Lung (tissue), 11 donors: ENCODE measurements at regions not wholly inside any gene's neighbourhood (a gene's known extent, or its start where the extent isn't known, plus 50 kb on each side); places are given as distances from the start of the nearest gene placed in this dataset.

Source experiments
- ATAC-seq: fragments of 200-7000 bp; cut with Tn5 transposase; one replicate; pipeline ENCODE4 v1.9.1; 2020; ENCODE audit warnings: moderate number of reproducible peaks; ENCODE audit not compliant: insufficient read depth, low FRiP score
- DNase-seq, 3 donors: peaks; one replicate each; pipeline ENCODE4 v3.0.0-alpha.2; 2013 to 2017
- H3K27ac ChIP-seq, 2 donors: one replicate each; pipeline ENCODE4 v1.5.1; 2013; ENCODE audit warnings: mild to moderate bottlenecking in 2 of 2, moderate library complexity in 2 of 2, control low read depth in 1 of 2, inconsistent platforms in 1 of 2, low read depth in 1 of 2, low read length in 1 of 2
- H3K27me3 ChIP-seq, 3 donors: one replicate each; pipeline ENCODE4 v1.5.1; 2013; ENCODE audit warnings: low read length in 2 of 3; ENCODE audit not compliant: control insufficient read depth in 3 of 3, insufficient read depth in 3 of 3
- H3K36me3 ChIP-seq, 4 donors: one replicate each; pipeline ENCODE4 v1.5.1; 2013; ENCODE audit warnings: low read length in 4 of 4, mild to moderate bottlenecking in 1 of 4, moderate library complexity in 1 of 4; ENCODE audit not compliant: control insufficient read depth in 4 of 4, insufficient read depth in 4 of 4
- H3K4me1 ChIP-seq, 5 donors: one replicate each; pipeline ENCODE4 v1.5.1; 2013; ENCODE audit warnings: low read length in 5 of 5, mild to moderate bottlenecking in 2 of 5, moderate library complexity in 1 of 5; ENCODE audit not compliant: control insufficient read depth in 5 of 5, insufficient read depth in 5 of 5
- H3K4me3 ChIP-seq: one replicate; pipeline ENCODE4 v1.5.1; 2013; ENCODE audit warnings: mild to moderate bottlenecking, control low read depth, moderate library complexity
- H3K9ac ChIP-seq, 2 donors: one replicate each; pipeline ENCODE4 v1.5.1; 2013; ENCODE audit warnings: low read length in 2 of 2, control low read depth in 1 of 2; ENCODE audit not compliant: insufficient read depth in 1 of 2
- H3K9me3 ChIP-seq, 4 donors: one replicate each; pipeline ENCODE4 v1.5.1; 2013; ENCODE audit warnings: low read length in 3 of 4, mild to moderate bottlenecking in 1 of 4, moderate library complexity in 1 of 4; ENCODE audit not compliant: control insufficient read depth in 4 of 4, insufficient read depth in 3 of 4
- CTCF ChIP-seq: IDR thresholded peaks from 2 replicates; pipeline ENCODE4 v1.5.1; 2012; ENCODE audit warnings: mild to moderate bottlenecking; ENCODE audit errors: control extremely low read depth, extremely low read depth
- WGBS, 2 donors: extraction: QIAGEN DNeasy Blood & Tissue Kit; methylation state at CpG; one replicate each; pipeline ENCODE4 v1.1.7; 2013; 5-methylcytosine and 5-hydroxymethylcytosine counted together
- donor health status: control.
- donor health status: control.
- donor health status: Bipolar disorder and iron deficiency.
- donor health status: healthy.
- donor health status: DM: yes; HTN: yes; CAD: no.

- H3K4me3 ChIP-seq: no peak overlapping the region
- no peak for TF ChIP-seq CTCF
- H3K4me1 ChIP-seq: peaks cover 0 to 5% (median 0%) of the 10 kb centered on the region in 5 donors
- peaks cover 0 to 5% (median 0%) of the 10 kb centered on the region in 4 donors for H3K9me3 ChIP-seq
- H3K27me3 ChIP-seq: no peaks in the 10 kb centered on the region
- no peaks in the 10 kb centered on the region for H3K36me3 ChIP-seq
- 71 to 72% methylated on average over 9 of the region's 9 CpGs for WGBS, 2 donors
- DNase-seq: no peak
- no peak overlapping the region for H3K27ac ChIP-seq
- no peak for ATAC-seq
- H3K9ac ChIP-seq: no peak overlapping the region
These were observed 83.1 kb upstream of the MSX1 start for GRCh38 chr4:4776335-4776734.

GRCh38 chr4:4775493-4776004 is 83.9 kb upstream of the MSX1 start:
- no peak for TF ChIP-seq CTCF
- ATAC-seq (no peak), DNase-seq (peak in 1 of 3 donors; percentile 23)
- no peak overlapping the region for H3K4me3 ChIP-seq
- peaks cover 0 to 5% (median 0%) of the 10 kb centered on the region in 4 donors for H3K9me3 ChIP-seq
- no peak overlapping the region for H3K27ac ChIP-seq
- WGBS, 2 donors: 71% methylated on average over 10 of the region's 10 CpGs
- peaks cover 0 to 5% (median 0%) of the 10 kb centered on the region in 5 donors for H3K4me1 ChIP-seq
- H3K27me3 ChIP-seq: no peaks in the 10 kb centered on the region
- H3K36me3 ChIP-seq: no peaks in the 10 kb centered on the region
- H3K9ac ChIP-seq: no peak overlapping the region

- WGBS, 2 donors: 75 to 83% methylated on average over 6 of the region's 6 CpGs
- no peak overlapping the region for H3K9ac ChIP-seq
- peaks cover 0 to 5% (median 0%) of the 10 kb centered on the region in 5 donors for H3K4me1 ChIP-seq
- no peaks in the 10 kb centered on the region for H3K27me3 ChIP-seq
- TF ChIP-seq CTCF: no peak
- H3K36me3 ChIP-seq: no peaks in the 10 kb centered on the region
- no peak overlapping the region for H3K4me3 ChIP-seq
- ATAC-seq (no peak), DNase-seq (no peak)
- H3K9me3 ChIP-seq: peaks cover 0 to 2% (median 0%) of the 10 kb centered on the region in 4 donors
- no peak overlapping the region for H3K27ac ChIP-seq
These were observed 86.9 kb upstream of the MSX1 start for GRCh38 chr4:4772534-4772933.

GRCh38 chr4:4771160-4771559 is 88.3 kb upstream of the MSX1 start:
- Histone ChIP-seq H3K27me3 (no peaks in the 10 kb centered on the region), H3K9me3 (peaks cover 0 to 4% (median 0%) of the 10 kb centered on the region in 4 donors), H3K9ac (no peak overlapping the region), H3K4me1 (peaks cover 0 to 5% (median 0%) of the 10 kb centered on the region in 5 donors), H3K4me3 (no peak overlapping the region), H3K36me3 (no peaks in the 10 kb centered on the region), H3K27ac (no peak overlapping the region)
- no peak for TF ChIP-seq CTCF
- DNase-seq (no peak), ATAC-seq (no peak)
- WGBS, 2 donors: 66 to 81% methylated on average over 5 of the region's 5 CpGs
